ENCODE measurements at regions not wholly inside any gene's neighbourhood (a gene's known extent, or its start where the extent isn't known, plus 50 kb on each side); places are given as distances from the start of the nearest gene placed in this dataset.

- no peak for TF ChIP-seq CTCF (IDR thresholded peaks at IDR 0.05; ENCODE audit: poor library complexity)
- TF ChIP-seq EZH2 (IDR thresholded peaks at IDR 0.05; ENCODE audit: borderline replicate concordance), result no peak
- TF ChIP-seq EZH2phosphoT487 (IDR thresholded peaks at IDR 0.05; ENCODE audit: low read depth, severe bottlenecking, unreplicated experiment), result no peak
Observed at GRCh38 chr4:134298313-134298712, 96.7 kb upstream of the PABPC4L start.
